ENCODE measurements at regions not wholly inside any gene's neighbourhood (a gene's known extent, or its start where the extent isn't known, plus 50 kb on each side); places are given as distances from the start of the nearest gene placed in this dataset.

DNA sequence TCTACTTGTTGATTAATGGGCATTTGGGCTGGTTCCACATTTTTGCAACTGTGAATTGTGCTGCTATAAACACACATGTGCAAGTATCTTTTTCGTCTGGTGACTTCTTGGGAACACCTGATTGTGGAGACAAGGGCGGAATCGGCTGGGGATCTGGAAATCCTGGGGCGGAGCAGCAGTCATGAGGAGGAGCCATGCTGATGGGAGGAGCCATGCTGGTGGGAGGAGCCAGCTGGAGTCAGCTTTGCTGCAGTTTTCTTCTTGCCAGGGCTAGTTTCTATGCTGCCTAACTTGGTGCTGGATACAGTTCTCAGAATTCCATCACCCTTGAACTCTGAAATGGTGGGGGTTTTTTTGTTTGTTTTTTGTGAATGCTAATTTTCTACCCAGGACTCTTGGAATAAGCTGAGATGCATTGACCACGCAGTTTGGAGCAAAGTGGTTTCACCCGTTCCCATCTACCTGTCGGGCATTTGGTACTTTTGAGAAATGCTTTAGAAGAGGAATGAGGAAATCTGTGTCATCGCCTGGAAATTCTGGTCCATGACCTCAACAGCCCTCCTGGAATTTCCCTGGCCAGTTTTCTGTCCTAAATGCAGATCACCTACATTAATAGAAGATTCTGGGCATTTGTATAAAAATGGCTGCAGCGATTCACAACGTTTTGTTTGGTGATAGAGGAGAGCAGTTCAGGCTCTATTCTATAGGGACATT lies 217.4 kb upstream of the ZFHX3 start:
- H3K4me1 ChIP-seq: no peaks in the 10 kb centered on the region
- peak; percentile 41 for DNase-seq
- no peak overlapping the region for H3K4me3 ChIP-seq (ENCODE audit: low read depth, low read length)
- TF ChIP-seq, protein P1, sequence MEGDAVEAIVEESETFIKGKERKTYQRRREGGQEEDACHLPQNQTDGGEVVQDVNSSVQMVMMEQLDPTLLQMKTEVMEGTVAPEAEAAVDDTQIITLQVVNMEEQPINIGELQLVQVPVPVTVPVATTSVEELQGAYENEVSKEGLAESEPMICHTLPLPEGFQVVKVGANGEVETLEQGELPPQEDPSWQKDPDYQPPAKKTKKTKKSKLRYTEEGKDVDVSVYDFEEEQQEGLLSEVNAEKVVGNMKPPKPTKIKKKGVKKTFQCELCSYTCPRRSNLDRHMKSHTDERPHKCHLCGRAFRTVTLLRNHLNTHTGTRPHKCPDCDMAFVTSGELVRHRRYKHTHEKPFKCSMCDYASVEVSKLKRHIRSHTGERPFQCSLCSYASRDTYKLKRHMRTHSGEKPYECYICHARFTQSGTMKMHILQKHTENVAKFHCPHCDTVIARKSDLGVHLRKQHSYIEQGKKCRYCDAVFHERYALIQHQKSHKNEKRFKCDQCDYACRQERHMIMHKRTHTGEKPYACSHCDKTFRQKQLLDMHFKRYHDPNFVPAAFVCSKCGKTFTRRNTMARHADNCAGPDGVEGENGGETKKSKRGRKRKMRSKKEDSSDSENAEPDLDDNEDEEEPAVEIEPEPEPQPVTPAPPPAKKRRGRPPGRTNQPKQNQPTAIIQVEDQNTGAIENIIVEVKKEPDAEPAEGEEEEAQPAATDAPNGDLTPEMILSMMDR (IDR thresholded peaks at IDR 0.05; ENCODE audit: low read depth, low read length): no peak
- H3K9me3 ChIP-seq: no peaks in the 10 kb centered on the region
- H3K36me3 ChIP-seq: no peaks in the 10 kb centered on the region
- H3K27me3 ChIP-seq: no peaks in the 10 kb centered on the region

DNA sequence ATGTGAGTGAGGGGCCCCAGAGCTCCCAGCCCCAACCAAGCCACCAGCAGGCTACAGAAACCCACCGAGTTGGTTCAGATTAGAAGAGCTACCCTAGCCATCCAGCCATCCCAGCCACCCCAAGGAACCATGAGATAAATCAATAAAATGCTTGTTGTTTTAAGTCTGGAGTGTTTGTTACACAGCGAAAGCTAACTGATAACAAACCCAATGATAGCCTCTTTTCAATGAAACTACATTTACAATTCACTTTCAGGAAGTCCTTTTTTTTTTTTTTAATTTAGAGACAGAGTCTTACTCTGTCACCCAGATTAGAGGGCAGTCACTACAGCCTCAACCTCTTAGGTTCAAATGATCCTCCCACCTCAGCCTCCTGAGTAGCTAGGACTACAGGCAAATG lies 215.0 kb upstream of the ZFHX3 start:
- no peaks in the 10 kb centered on the region for H3K4me1 ChIP-seq
- H3K9me3 ChIP-seq: no peaks in the 10 kb centered on the region
- no peak overlapping the region for H3K4me3 ChIP-seq (ENCODE audit: low read depth, low read length)
- TF ChIP-seq, protein P1 (IDR thresholded peaks at IDR 0.05; ENCODE audit: low read depth, low read length): no peak
- no peaks in the 10 kb centered on the region for H3K36me3 ChIP-seq
- no peaks in the 10 kb centered on the region for H3K27me3 ChIP-seq
- DNase-seq: no peak

DNA sequence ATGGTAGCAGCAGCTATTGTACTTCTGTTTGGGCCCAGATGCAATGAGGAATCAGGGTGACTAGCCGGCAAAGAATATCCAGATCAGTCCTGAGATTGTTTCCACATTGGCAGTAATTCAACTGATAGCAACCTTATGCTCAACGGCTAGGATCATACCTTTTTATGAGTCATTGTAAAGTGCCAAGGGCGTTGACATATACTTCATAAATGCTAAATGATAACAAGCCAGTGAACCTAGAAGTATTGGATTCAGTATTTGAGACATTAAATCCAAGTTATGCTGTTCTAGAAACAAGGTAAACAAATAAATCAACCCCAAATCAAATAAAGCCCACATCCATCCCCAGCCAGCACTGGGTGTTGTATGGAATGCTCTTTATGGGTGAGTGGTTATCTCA lies 207.1 kb upstream of the ZFHX3 start:
- TF ChIP-seq, protein P1 (IDR thresholded peaks at IDR 0.05; ENCODE audit: low read depth, low read length): no peak
- Histone ChIP-seq H3K9me3 (no peaks in the 10 kb centered on the region), H3K36me3 (no peaks in the 10 kb centered on the region), H3K27me3 (no peaks in the 10 kb centered on the region), H3K4me3 (ENCODE audit: low read depth, low read length) (no peak overlapping the region), H3K4me1 (peaks cover 4% of the 10 kb centered on the region)
- DNase-seq: no peak

DNA sequence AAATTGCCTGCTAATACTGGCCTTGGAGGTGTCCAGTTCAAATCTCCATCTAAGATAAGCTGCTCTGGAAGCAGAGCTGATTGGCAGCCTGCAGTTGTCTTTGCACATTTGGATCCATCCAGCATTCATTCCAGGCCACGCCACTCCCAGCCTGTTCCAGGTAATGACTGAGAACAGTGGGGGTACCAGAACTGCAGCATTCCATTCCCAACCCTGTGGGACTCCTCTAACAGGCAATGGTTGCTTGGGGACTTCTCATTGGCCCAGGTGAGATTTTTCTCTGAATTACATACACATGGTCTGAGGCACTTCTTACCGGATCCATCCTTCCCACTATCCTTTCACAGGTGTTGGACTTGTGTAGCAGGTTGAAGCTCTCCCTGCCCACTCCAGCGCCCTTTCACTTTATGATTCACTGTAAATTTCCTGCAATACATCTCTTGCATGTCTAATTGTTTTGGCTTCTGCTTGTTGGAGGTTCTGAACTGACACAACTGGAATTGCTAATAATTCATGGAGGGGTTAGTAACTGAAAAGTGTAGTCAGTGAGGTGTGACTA lies 206.1 kb upstream of the ZFHX3 start:
- TF ChIP-seq, protein P1 (IDR thresholded peaks at IDR 0.05; ENCODE audit: low read depth, low read length): no peak
- peaks cover 4% of the 10 kb centered on the region for H3K4me1 ChIP-seq
- no peaks in the 10 kb centered on the region for H3K27me3 ChIP-seq
- H3K9me3 ChIP-seq: no peaks in the 10 kb centered on the region
- no peak overlapping the region for H3K4me3 ChIP-seq (ENCODE audit: low read depth, low read length)
- H3K36me3 ChIP-seq: no peaks in the 10 kb centered on the region
- no peak for DNase-seq

DNA sequence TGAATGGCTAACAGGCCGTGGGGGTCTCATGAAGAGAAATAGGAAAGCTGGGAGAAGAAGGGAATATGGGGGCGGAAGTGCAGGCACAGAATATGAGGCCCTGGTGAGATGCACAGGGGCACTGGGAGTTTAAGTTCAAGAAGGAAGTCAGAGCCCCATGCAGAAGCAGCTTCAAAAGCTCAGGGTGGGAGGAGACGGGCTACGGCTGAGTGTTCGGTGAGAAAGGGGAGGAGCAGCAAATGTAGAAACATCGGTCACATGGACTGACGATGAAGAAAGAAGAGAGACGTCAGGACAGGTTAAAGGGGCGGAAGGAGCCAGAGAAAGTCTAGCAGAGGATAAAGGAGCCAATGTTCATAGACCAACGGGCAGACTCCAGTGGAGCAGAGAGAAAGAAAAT lies 204.5 kb upstream of the ZFHX3 start:
- DNase-seq: no peak
- Histone ChIP-seq H3K4me1 (peaks cover 4% of the 10 kb centered on the region), H3K4me3 (ENCODE audit: low read depth, low read length) (no peak overlapping the region), H3K36me3 (no peaks in the 10 kb centered on the region), H3K27me3 (no peaks in the 10 kb centered on the region), H3K9me3 (no peaks in the 10 kb centered on the region)
- TF ChIP-seq, protein P1 (IDR thresholded peaks at IDR 0.05; ENCODE audit: low read depth, low read length): no peak

DNA sequence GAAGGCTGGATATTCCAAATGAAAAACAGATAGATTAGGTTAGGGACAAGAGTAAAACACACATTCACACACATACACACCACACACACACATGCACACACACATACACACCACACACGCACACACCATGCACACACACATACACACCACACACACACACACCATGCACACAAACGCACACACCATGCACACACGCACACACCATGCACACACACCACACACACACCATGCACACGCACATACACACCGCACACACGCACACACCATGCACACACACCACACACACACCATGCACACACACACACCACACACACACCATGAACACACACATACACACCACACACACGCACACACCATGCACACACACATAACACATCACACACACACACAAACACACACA lies 203.7 kb upstream of the ZFHX3 start:
- no peaks in the 10 kb centered on the region for H3K9me3 ChIP-seq
- no peaks in the 10 kb centered on the region for H3K36me3 ChIP-seq
- no peaks in the 10 kb centered on the region for H3K27me3 ChIP-seq
- H3K4me3 ChIP-seq (ENCODE audit: low read depth, low read length): no peak overlapping the region
- TF ChIP-seq, protein P1 (IDR thresholded peaks at IDR 0.05; ENCODE audit: low read depth, low read length): no peak
- peaks cover 4% of the 10 kb centered on the region for H3K4me1 ChIP-seq
- no peak for DNase-seq
